ENCODE measurements at regions not wholly inside any gene's neighbourhood (a gene's known extent, or its start where the extent isn't known, plus 50 kb on each side); places are given as distances from the start of the nearest gene placed in this dataset.

- TF ChIP-seq POLR2A (IDR thresholded peaks at IDR 0.05) = no peak
- no peak for TF ChIP-seq POLR2AphosphoS5 (IDR thresholded peaks at IDR 0.05)
- no peak for TF ChIP-seq CTCF (IDR thresholded peaks at IDR 0.05)
- TF ChIP-seq EP300 (IDR thresholded peaks at IDR 0.05) = no peak
- no peaks in the 10 kb centered on the region for H3K9me3 ChIP-seq
- no peaks in the 10 kb centered on the region for H3K27me3 ChIP-seq
- intact Hi-C loops (cut with DNase I) = no loop called here
- no peak overlapping the region for H3K4me3 ChIP-seq
- no peak for DNase-seq
- no peaks in the 10 kb centered on the region for H3K4me1 ChIP-seq
- WGBS, 2 donors = 91 to 96% methylated on average over 4 of the region's 4 CpGs
- H3K36me3 ChIP-seq = no peaks in the 10 kb centered on the region
- H3K27ac ChIP-seq = no peak overlapping the region
Measured at GRCh38 chr7:106606120-106606519, 54.8 kb downstream of the CCDC71L start.

GRCh38 chr7:106604971-106605370 lies 56.0 kb downstream of the CCDC71L start:
- Histone ChIP-seq H3K4me3 (no peak overlapping the region), H3K9me3 (no peaks in the 10 kb centered on the region), H3K36me3 (no peaks in the 10 kb centered on the region), H3K27ac (no peak overlapping the region), H3K27me3 (no peaks in the 10 kb centered on the region), H3K4me1 (no peaks in the 10 kb centered on the region)
- 92 to 94% methylated on average over 3 of the region's 3 CpGs for WGBS, 2 donors
- TF ChIP-seq CTCF (IDR thresholded peaks at IDR 0.05) (no peak), POLR2A (IDR thresholded peaks at IDR 0.05) (no peak), EP300 (IDR thresholded peaks at IDR 0.05) (no peak), POLR2AphosphoS5 (IDR thresholded peaks at IDR 0.05) (no peak)
- DNase-seq = no peak
- intact Hi-C loops (cut with DNase I) = no loop called here

- H3K36me3 ChIP-seq = no peaks in the 10 kb centered on the region
- no peaks in the 10 kb centered on the region for H3K27me3 ChIP-seq
- H3K4me1 ChIP-seq = no peaks in the 10 kb centered on the region
- DNase-seq = no peak
- 53 to 84% methylated on average over 1 of the region's 1 CpG for WGBS, 2 donors
- no peaks in the 10 kb centered on the region for H3K9me3 ChIP-seq
- no peak overlapping the region for H3K27ac ChIP-seq
- intact Hi-C loops (cut with DNase I) = no loop called here
- H3K4me3 ChIP-seq = no peak overlapping the region
- TF ChIP-seq EP300 (IDR thresholded peaks at IDR 0.05) (no peak), POLR2A (IDR thresholded peaks at IDR 0.05) (no peak), CTCF (IDR thresholded peaks at IDR 0.05) (no peak), POLR2AphosphoS5 (IDR thresholded peaks at IDR 0.05) (no peak)
Measured at GRCh38 chr7:106604303-106604924, 56.5 kb downstream of the CCDC71L start.

GRCh38 chr7:106603346-106603745 lies 57.6 kb downstream of the CCDC71L start:
- Histone ChIP-seq H3K36me3 (no peaks in the 10 kb centered on the region), H3K27me3 (no peaks in the 10 kb centered on the region), H3K4me1 (no peaks in the 10 kb centered on the region), H3K27ac (no peak overlapping the region), H3K4me3 (no peak overlapping the region), H3K9me3 (no peaks in the 10 kb centered on the region)
- intact Hi-C loops (cut with DNase I) = no loop called here
- no peak for TF ChIP-seq POLR2AphosphoS5 (IDR thresholded peaks at IDR 0.05)
- TF ChIP-seq EP300 (IDR thresholded peaks at IDR 0.05) = no peak
- DNase-seq = no peak
- 84 to 89% methylated on average over 4 of the region's 4 CpGs for WGBS, 2 donors

- Histone ChIP-seq H3K27ac (no peak overlapping the region), H3K9me3 (no peaks in the 10 kb centered on the region), H3K4me1 (no peaks in the 10 kb centered on the region), H3K4me3 (no peak overlapping the region), H3K27me3 (no peaks in the 10 kb centered on the region), H3K36me3 (no peaks in the 10 kb centered on the region)
- intact Hi-C loops (cut with DNase I) = no loop called here
- 93 to 94% methylated on average over 1 of the region's 1 CpG for WGBS, 2 donors
- no peak for DNase-seq
- TF ChIP-seq CTCF (IDR thresholded peaks at IDR 0.05) = no peak
- TF ChIP-seq EP300 (IDR thresholded peaks at IDR 0.05) = no peak
- no peak for TF ChIP-seq POLR2AphosphoS5 (IDR thresholded peaks at IDR 0.05)
- no peak for TF ChIP-seq POLR2A (IDR thresholded peaks at IDR 0.05)
Measured at GRCh38 chr7:106602062-106602461, 58.9 kb downstream of the CCDC71L start.

Measured in sigmoid colon (tissue), 6 donors.